HUES6 (cell line): ENCODE measurements at regions not wholly inside any gene's neighbourhood (a gene's known extent, or its start where the extent isn't known, plus 50 kb on each side); places are given as distances from the start of the nearest gene placed in this dataset.

ENCODE experiments used
- H3K27ac ChIP-seq: 2 replicates; pipeline ENCODE4 v1.7.0; 2013; ENCODE audit warnings: low read depth, mild to moderate bottlenecking, low read length, inconsistent platforms
- H3K27me3 ChIP-seq: 2 replicates; pipeline ENCODE4 v1.6.1; 2013; ENCODE audit warnings: low read length; ENCODE audit not compliant: control insufficient read depth, insufficient read depth
- H3K36me3 ChIP-seq: 2 replicates; pipeline ENCODE4 v1.6.1; 2013; ENCODE audit warnings: low read length; ENCODE audit not compliant: control insufficient read depth, insufficient read depth
- H3K4me1 ChIP-seq: 2 replicates; pipeline ENCODE4 v1.6.1; 2013; ENCODE audit warnings: low read length; ENCODE audit not compliant: control insufficient read depth, insufficient read depth
- H3K4me3 ChIP-seq: 2 replicates; pipeline ENCODE4 v1.5.1; 2013; ENCODE audit warnings: low read depth, low read length
- H3K9ac ChIP-seq: one replicate; pipeline ENCODE4 v1.6.1; 2013; ENCODE audit warnings: mild to moderate bottlenecking, low read length
- H3K9me3 ChIP-seq: 2 replicates; pipeline ENCODE4 v1.6.1; 2013; ENCODE audit warnings: low read depth, low read length; ENCODE audit not compliant: control insufficient read depth, insufficient read depth

- Histone ChIP-seq H3K27ac (no peak overlapping the region), H3K4me3 (no peak overlapping the region), H3K9me3 (no peaks in the 10 kb centered on the region), H3K9ac (no peak overlapping the region), H3K36me3 (no peaks in the 10 kb centered on the region), H3K4me1 (peaks cover 17% of the 10 kb centered on the region), H3K27me3 (no peaks in the 10 kb centered on the region)
Observed at GRCh38 chr15:61682891-61683735, 377.1 kb downstream of the VPS13C start.

- Histone ChIP-seq H3K4me1 (peaks cover 17% of the 10 kb centered on the region), H3K27me3 (no peaks in the 10 kb centered on the region), H3K9ac (no peak overlapping the region), H3K4me3 (no peak overlapping the region; the same call in 1 of the 2 replicates), H3K9me3 (no peaks in the 10 kb centered on the region), H3K36me3 (no peaks in the 10 kb centered on the region), H3K27ac (no peak overlapping the region)
Observed at GRCh38 chr15:61681676-61682075, 378.6 kb downstream of the VPS13C start.

- Histone ChIP-seq H3K9ac (no peak overlapping the region), H3K27ac (no peak overlapping the region), H3K9me3 (no peaks in the 10 kb centered on the region), H3K4me1 (peaks cover 17% of the 10 kb centered on the region), H3K27me3 (no peaks in the 10 kb centered on the region), H3K4me3 (no peak overlapping the region), H3K36me3 (no peaks in the 10 kb centered on the region)
Observed at GRCh38 chr15:61681038-61681418, 379.2 kb downstream of the VPS13C start.

- Histone ChIP-seq H3K9me3 (no peaks in the 10 kb centered on the region), H3K27ac (no peak overlapping the region)
Observed at GRCh38 chr15:61680260-61681037, 379.8 kb downstream of the VPS13C start.

GRCh38 chr15:61671736-61672135, 388.5 kb downstream of the VPS13C start:
- H3K9me3 ChIP-seq = no peaks in the 10 kb centered on the region
- no peaks in the 10 kb centered on the region for H3K4me1 ChIP-seq
- no peaks in the 10 kb centered on the region for H3K27me3 ChIP-seq
- H3K9ac ChIP-seq = no peak overlapping the region
- no peak overlapping the region for H3K27ac ChIP-seq
- H3K36me3 ChIP-seq = no peaks in the 10 kb centered on the region
- no peak overlapping the region for H3K4me3 ChIP-seq

More at GRCh38 chr15:61680260-61681037, 379.8 kb downstream of the VPS13C start:
- Histone ChIP-seq H3K9ac (no peak overlapping the region), H3K4me3 (no peak overlapping the region), H3K27me3 (no peaks in the 10 kb centered on the region), H3K4me1 (peaks cover 17% of the 10 kb centered on the region), H3K36me3 (no peaks in the 10 kb centered on the region)

- no peaks in the 10 kb centered on the region for H3K36me3 ChIP-seq
- no peaks in the 10 kb centered on the region for H3K9me3 ChIP-seq
- no peak overlapping the region for H3K4me3 ChIP-seq
- no peaks in the 10 kb centered on the region for H3K4me1 ChIP-seq
- no peak overlapping the region for H3K9ac ChIP-seq
- H3K27ac ChIP-seq = no peak overlapping the region
- H3K27me3 ChIP-seq = no peaks in the 10 kb centered on the region
Observed at GRCh38 chr15:61668444-61668843, 391.8 kb downstream of the VPS13C start.

- Histone ChIP-seq H3K36me3 (no peaks in the 10 kb centered on the region), H3K4me1 (no peaks in the 10 kb centered on the region), H3K27ac (no peak overlapping the region), H3K9me3 (peaks cover 3% of the 10 kb centered on the region; the same call in 1 of the 2 replicates), H3K4me3 (no peak overlapping the region), H3K27me3 (no peaks in the 10 kb centered on the region), H3K9ac (no peak overlapping the region)
Observed at GRCh38 chr15:61661791-61662190, 398.5 kb downstream of the VPS13C start.

- Histone ChIP-seq H3K9me3 (peaks cover 3% of the 10 kb centered on the region; the same call in 1 of the 2 replicates), H3K27me3 (no peaks in the 10 kb centered on the region), H3K36me3 (no peaks in the 10 kb centered on the region), H3K9ac (no peak overlapping the region), H3K4me1 (no peaks in the 10 kb centered on the region), H3K27ac (no peak overlapping the region), H3K4me3 (no peak overlapping the region)
Observed at GRCh38 chr15:61660579-61660978, 399.7 kb downstream of the VPS13C start.

- H3K27ac ChIP-seq = no peak overlapping the region
- no peaks in the 10 kb centered on the region for H3K36me3 ChIP-seq
- H3K9me3 ChIP-seq = peaks cover 3% of the 10 kb centered on the region; the same call in 1 of the 2 replicates
- H3K9ac ChIP-seq = no peak overlapping the region
- H3K4me3 ChIP-seq = no peak overlapping the region
- no peaks in the 10 kb centered on the region for H3K27me3 ChIP-seq
- H3K4me1 ChIP-seq = no peaks in the 10 kb centered on the region; the same call in 1 of the 2 replicates
Observed at GRCh38 chr15:61659566-61660190, 400.6 kb downstream of the VPS13C start.

- Histone ChIP-seq H3K9me3 (peaks cover 3% of the 10 kb centered on the region; the same call in 1 of the 2 replicates), H3K9ac (no peak overlapping the region), H3K36me3 (no peaks in the 10 kb centered on the region), H3K27ac (no peak overlapping the region), H3K4me1 (peaks cover 7% of the 10 kb centered on the region), H3K4me3 (no peak overlapping the region), H3K27me3 (no peaks in the 10 kb centered on the region)
Observed at GRCh38 chr15:61657461-61657860, 402.8 kb downstream of the VPS13C start.
